K562 (cell line): ENCODE measurements at regions not wholly inside any gene's neighbourhood (a gene's known extent, or its start where the extent isn't known, plus 50 kb on each side); places are given as distances from the start of the nearest gene placed in this dataset.

Experiments used
- ATAC-seq: fragments of 200-7000 bp; cut with Tn5 transposase; 3 replicates; pipeline ENCODE4 v1.9.1; 2020; ENCODE audit warnings: moderate library complexity
- BruUV-seq: library from RNA; stranded (reverse); fragments of 400-500 nt; replicated peaks from 2 replicates; lab custom pipeline; 2021; lab: Mats Ljungman, UMichigan
- CTCF ChIA-PET: fragments of 300-600 bp; formaldehyde crosslinking; extraction: SDS; loops from one replicate; lab custom pipeline; 2021; ENCODE audit warnings: low intra/inter-chr PET ratio; lab: Yijun Ruan, JAX
- POLR2A ChIA-PET: fragments of 300-600, 350-650 bp; sonication (Branson Sonifier 250); formaldehyde crosslinking; extraction: SDS; loops from one replicate; lab custom pipeline; 2021; ENCODE audit warnings: antibody characterized with exemption, inconsistent platforms; lab: Yijun Ruan, JAX
- DNase-seq, 4 experiments: peaks; one replicate each; pipeline versions ENCODE4 v3.0.0 to v3.0.0-alpha.2; 2011 to 2018; ENCODE audit warnings: low spot score in 3 of 4, mixed read lengths in 3 of 4; ENCODE audit errors: extremely low read depth in 1 of 4
- FAIRE-seq: peaks from 2 replicates; lab custom pipeline; 2011; peaks lifted over from hg19 to GRCh38; lab: Jason Lieb, UNC
- H2AFZ ChIP-seq: 2 replicates; pipeline ENCODE4 v1.6.0; 2011; ENCODE audit warnings: low read depth, low read length, control low read depth, inconsistent platforms
- H3K27ac ChIP-seq: fragments of 200-600 bp; 3 replicates; pipeline ENCODE4 v1.8.0; 2011; ENCODE audit warnings: low read depth, mild to moderate bottlenecking, control low read depth, inconsistent platforms, low read length, moderate library complexity, mixed read lengths; ENCODE audit errors: extremely low read depth
- H3K27me3 ChIP-seq, 2 experiments: fragments of 300-600 bp in 1 of 2; 2 replicates in 1 of 2; 3 replicates in 1 of 2; pipeline versions ENCODE4 v1.6.0 to v1.8.0; 2011; ENCODE audit warnings: inconsistent platforms in 2 of 2, low read length in 2 of 2, mild to moderate bottlenecking in 1 of 2, mixed read lengths in 1 of 2, moderate library complexity in 1 of 2; ENCODE audit not compliant: control insufficient read depth in 2 of 2, insufficient read depth in 2 of 2
- H3K36me3 ChIP-seq: fragments of 300-600 bp; 3 replicates; pipeline ENCODE4 v1.8.0; 2011; ENCODE audit warnings: mild to moderate bottlenecking, low read length, inconsistent platforms; ENCODE audit not compliant: control insufficient read depth, insufficient read depth
- H3K4me1 ChIP-seq, 2 experiments: fragments of 200-600 bp in 1 of 2; replicated peaks in 1 of 2; 2 replicates in 1 of 2; 3 replicates in 1 of 2; pipeline versions ENCODE4 v1.5.1 to v1.8.0; 2011; ENCODE audit warnings: inconsistent platforms in 2 of 2, low read length in 2 of 2, mild to moderate bottlenecking in 1 of 2, mixed read lengths in 1 of 2, moderate library complexity in 1 of 2; ENCODE audit not compliant: control insufficient read depth in 2 of 2, insufficient read depth in 2 of 2
- H3K4me2 ChIP-seq: 2 replicates; pipeline ENCODE4 v1.6.1; 2011; ENCODE audit warnings: low read length, control low read depth, inconsistent platforms, mixed read lengths; ENCODE audit not compliant: insufficient read depth
- H3K4me3 ChIP-seq: fragments of 200-600 bp; sonication (generic), shearing (Covaris generic); 2 replicates; pipeline ENCODE4 v1.5.1; 2016; ENCODE audit warnings: control low read depth, inconsistent platforms
- H3K79me2 ChIP-seq: fragments of 200-600 bp; 3 replicates; pipeline ENCODE4 v1.8.0; 2011; ENCODE audit warnings: low read length, inconsistent platforms; ENCODE audit not compliant: control insufficient read depth, insufficient read depth
- H3K9ac ChIP-seq, 2 experiments: 2 replicates each; pipeline versions ENCODE4 v1.6.0 to v1.6.1; 2011; ENCODE audit warnings: low read depth in 2 of 2, low read length in 2 of 2, control low read depth in 1 of 2, inconsistent platforms in 1 of 2, mild to moderate bottlenecking in 1 of 2, mixed read lengths in 1 of 2; ENCODE audit not compliant: insufficient read depth in 1 of 2
- H3K9me1 ChIP-seq: one replicate; pipeline ENCODE4 v1.6.0; 2011; ENCODE audit warnings: inconsistent platforms, mild to moderate bottlenecking, low read length, moderate library complexity; ENCODE audit not compliant: control insufficient read depth, insufficient read depth
- H3K9me3 ChIP-seq: replicated peaks from 2 replicates; pipeline ENCODE4 v1.5.1; 2011; ENCODE audit warnings: low read depth, low read length, inconsistent platforms; ENCODE audit not compliant: control insufficient read depth, insufficient read depth
- H4K20me1 ChIP-seq: replicated peaks from 2 replicates; pipeline ENCODE4 v1.6.1; 2011; ENCODE audit warnings: low read length, inconsistent platforms, mixed read lengths; ENCODE audit not compliant: control insufficient read depth, insufficient read depth
- CCNT2 ChIP-seq: IDR thresholded peaks from 2 replicates; pipeline ENCODE4 v1.6.1; 2011; ENCODE audit warnings: borderline replicate concordance, low read depth, mild to moderate bottlenecking, moderate library complexity, mixed read lengths, low read length; ENCODE audit not compliant: insufficient read length; ENCODE audit errors: extremely low read depth
- E2F3 ChIP-seq: fragments of 250-450 bp; sonication (Bioruptor Pico); IDR thresholded peaks from 2 replicates; pipeline ENCODE4 v1.4.0; 2020; ENCODE audit warnings: mild to moderate bottlenecking
- ELF2 ChIP-seq: fragments of 250-450 bp; sonication (Bioruptor Pico); IDR thresholded peaks from 2 replicates; pipeline ENCODE4 v1.5.0; 2021; ENCODE audit warnings: mild to moderate bottlenecking
- FOXK1 ChIP-seq: sonication (generic); formaldehyde crosslinking; IDR thresholded peaks from 2 replicates; pipeline ENCODE4 v1.8.0; 2022; ENCODE audit warnings: missing genetic modification reagents, mild to moderate bottlenecking, borderline replicate concordance
- GABPB1 ChIP-seq: sonication (generic); formaldehyde crosslinking; IDR thresholded peaks from 2 replicates; pipeline ENCODE4 v1.8.0; 2022; ENCODE audit warnings: mild to moderate bottlenecking, missing genetic modification reagents
- ILF3 ChIP-seq: fragments of 450-650 bp; IDR thresholded peaks from 2 replicates; pipeline ENCODE4 v1.6.1; 2018; ENCODE audit warnings: antibody characterized with exemption, mild to moderate bottlenecking, moderate library complexity, borderline replicate concordance
- KDM4B ChIP-seq, 2 experiments: fragments of 450-650 bp in 1 of 2; sonication (generic) in 1 of 2; IDR thresholded peaks; 2 replicates each; pipeline ENCODE4 v1.6.1; 2016 to 2017; ENCODE audit warnings: borderline replicate concordance in 2 of 2, antibody characterized with exemption in 1 of 2, low read depth in 1 of 2, mild to moderate bottlenecking in 1 of 2
- NFIC ChIP-seq: fragments of 450-650 bp; IDR thresholded peaks from 2 replicates; pipeline ENCODE4 v1.6.1; 2017; ENCODE audit warnings: mild to moderate bottlenecking, inconsistent platforms
- SAP30 ChIP-seq: fragments of 200-600 bp; sonication (generic); IDR thresholded peaks from 2 replicates; pipeline ENCODE4 v1.6.1; 2012; ENCODE audit warnings: borderline replicate concordance, low read depth, mild to moderate bottlenecking, moderate library complexity, low read length, control low read depth, inconsistent platforms; ENCODE audit not compliant: insufficient read depth, poor library complexity, severe bottlenecking
- SIN3A ChIP-seq, 2 experiments: fragments of 150-350 bp in 1 of 2; IDR thresholded peaks; 2 replicates each; pipeline ENCODE4 v1.6.1; 2011 to 2016; ENCODE audit warnings: borderline replicate concordance in 2 of 2, low read depth in 2 of 2, low read length in 2 of 2, mild to moderate bottlenecking in 2 of 2, moderate library complexity in 2 of 2; ENCODE audit not compliant: control insufficient read depth in 1 of 2
- ZFPM2 ChIP-seq: fragments of 250-450 bp; sonication (Bioruptor Pico); IDR thresholded peaks from 2 replicates; pipeline ENCODE4 v1.5.1; 2022; ENCODE audit warnings: mild to moderate bottlenecking
- WGBS: fragments of 100-300 bp; shearing (Covaris generic); methylation state at CpG from one replicate; pipeline ENCODE4 v1.1.6; 2016; ENCODE audit warnings: low coverage, mixed read lengths; ENCODE audit not compliant: insufficient coverage; ENCODE audit errors: missing lambda C conversion rate; 5-methylcytosine and 5-hydroxymethylcytosine counted together
- in situ Hi-C: fragments of 300-500 bp; cut with MboI; formaldehyde crosslinking; loops from 4 replicates; pipeline ENCODE4 v1.15.0; 2018; ENCODE audit warnings: inconsistent platforms, mixed read lengths
- intact Hi-C: fragments of 100-400 bp; cut with micrococcal nuclease; formaldehyde crosslinking; loops from 2 replicates; pipeline ENCODE4 v1.14.2; 2022
- TF ChIP-seq, protein P1 (sequence below): fragments of 250-450 bp; sonication (Bioruptor Pico); IDR thresholded peaks from 2 replicates; pipeline ENCODE4 v1.5.0; 2020; ENCODE audit warnings: mild to moderate bottlenecking, borderline replicate concordance

DNA sequence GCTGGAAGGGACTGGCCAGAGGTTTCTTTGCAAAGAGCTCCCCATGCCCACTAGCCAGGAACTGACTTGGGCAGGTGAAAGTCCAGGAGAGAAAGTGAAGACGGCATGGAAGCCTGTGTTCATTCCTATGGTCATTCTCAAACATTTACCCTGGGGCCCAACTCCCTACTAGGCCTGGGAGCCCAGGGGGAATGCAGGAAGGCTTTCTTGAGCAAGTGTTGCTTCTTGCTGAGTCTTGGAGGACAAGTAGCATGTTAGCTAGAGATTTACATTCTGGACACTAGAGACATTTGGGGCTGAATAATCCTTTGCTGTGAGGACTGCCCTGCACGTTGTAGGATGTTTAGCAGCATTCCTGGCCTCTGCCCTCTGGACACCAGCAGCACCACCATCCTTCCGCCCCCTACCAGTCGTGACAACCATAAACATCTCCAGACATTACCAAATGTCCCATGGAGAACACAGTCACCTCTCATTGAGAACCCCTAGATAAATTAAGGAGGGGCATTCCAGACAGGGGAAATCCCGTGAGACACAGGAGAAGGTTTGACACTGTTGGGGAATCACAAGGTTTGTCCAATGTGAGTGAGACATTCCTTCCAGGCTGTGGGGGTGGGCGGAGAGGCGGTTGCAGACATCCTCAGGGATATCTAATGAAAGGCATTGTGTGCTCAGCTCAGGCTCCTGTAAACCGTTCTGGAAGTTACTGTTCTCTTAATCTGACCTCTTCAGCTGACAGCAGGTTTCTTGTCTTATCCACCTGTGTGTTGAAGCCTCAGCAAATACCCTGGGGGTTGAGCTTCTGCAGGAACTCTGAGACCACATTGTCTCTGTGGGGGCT, 236.2 kb downstream of the TLE3 start (continued):
- no peak for TF ChIP-seq SIN3A (IDR thresholded peaks at IDR 0.05; ENCODE audit: borderline replicate concordance in 2 of 2, control insufficient read depth in 1 of 2, low read depth in 2 of 2, low read length in 2 of 2)
- no peak for TF ChIP-seq ILF3
- no peak for TF ChIP-seq NFIC
- no peak for TF ChIP-seq ELF2 (CRISPR knock-in tag)
- TF ChIP-seq KDM4B (IDR thresholded peaks at IDR 0.05; ENCODE audit: borderline replicate concordance in 2 of 2, low read depth in 1 of 2): no peak
- TF ChIP-seq SAP30: no peak

DNA sequence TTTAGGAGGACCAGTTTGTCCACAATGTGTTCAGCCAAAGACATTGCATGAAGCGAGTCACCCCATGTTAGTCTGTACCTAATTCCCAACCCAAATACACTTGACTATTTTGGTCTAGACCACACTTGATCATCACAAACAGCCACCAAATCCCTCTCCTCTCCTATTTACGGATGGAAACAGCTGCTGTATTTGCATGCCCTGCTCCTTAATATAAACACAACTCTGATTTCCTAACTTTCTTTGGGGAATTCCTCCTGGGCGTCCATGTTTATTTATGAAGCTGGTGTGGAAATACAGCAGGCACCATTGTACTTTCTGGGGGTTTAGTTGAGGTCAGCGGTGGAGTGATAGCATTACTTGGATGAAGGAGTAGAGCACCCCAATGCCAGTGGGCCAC, 235.2 kb downstream of the TLE3 start:
- Histone ChIP-seq H3K9me1 (no peaks in the 10 kb centered on the region), H3K9me3 (no peaks in the 10 kb centered on the region), H3K4me3 (no peak overlapping the region), H3K36me3 (no peaks in the 10 kb centered on the region), H3K9ac (no peak overlapping the region), H3K27me3 (peaks cover 0 to 7% of the 10 kb centered on the region in 2 experiments; a peak in 3 of 5 replicates), H3K4me2 (no peak overlapping the region), H3K27ac (no peak overlapping the region), H3K4me1 (no peaks in the 10 kb centered on the region), H2AFZ (no peak overlapping the region), H4K20me1 (no peaks in the 10 kb centered on the region; the same call in 1 of the 2 replicates), H3K79me2 (no peaks in the 10 kb centered on the region)
- intact Hi-C loops (no loop called here), in situ Hi-C loops (no loop called here)
- FAIRE-seq (no peak), DNase-seq (no peak), ATAC-seq (no peak)
- ChIA-PET POLR2A (interaction anchor here (1.0 kb wide), 1 partner anchor 10 kb away, joined by 4 read pairs; no protein-coding TSS in a partner anchor), CTCF (no interaction called here)
- TF ChIP-seq FOXK1 (CRISPR knock-in tag) (no peak), CCNT2 (no peak), E2F3 (CRISPR knock-in tag) (no peak), GABPB1 (CRISPR knock-in tag) (no peak), ZFPM2 (CRISPR knock-in tag) (no peak)
- TF ChIP-seq, protein P1, sequence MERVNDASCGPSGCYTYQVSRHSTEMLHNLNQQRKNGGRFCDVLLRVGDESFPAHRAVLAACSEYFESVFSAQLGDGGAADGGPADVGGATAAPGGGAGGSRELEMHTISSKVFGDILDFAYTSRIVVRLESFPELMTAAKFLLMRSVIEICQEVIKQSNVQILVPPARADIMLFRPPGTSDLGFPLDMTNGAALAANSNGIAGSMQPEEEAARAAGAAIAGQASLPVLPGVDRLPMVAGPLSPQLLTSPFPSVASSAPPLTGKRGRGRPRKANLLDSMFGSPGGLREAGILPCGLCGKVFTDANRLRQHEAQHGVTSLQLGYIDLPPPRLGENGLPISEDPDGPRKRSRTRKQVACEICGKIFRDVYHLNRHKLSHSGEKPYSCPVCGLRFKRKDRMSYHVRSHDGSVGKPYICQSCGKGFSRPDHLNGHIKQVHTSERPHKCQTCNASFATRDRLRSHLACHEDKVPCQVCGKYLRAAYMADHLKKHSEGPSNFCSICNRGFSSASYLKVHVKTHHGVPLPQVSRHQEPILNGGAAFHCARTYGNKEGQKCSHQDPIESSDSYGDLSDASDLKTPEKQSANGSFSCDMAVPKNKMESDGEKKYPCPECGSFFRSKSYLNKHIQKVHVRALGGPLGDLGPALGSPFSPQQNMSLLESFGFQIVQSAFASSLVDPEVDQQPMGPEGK (CRISPR knock-in tag): no peak
- no TSS peak for BruUV-seq
- 0% methylated on average over 4 of the region's 4 CpGs for WGBS
